ENCODE measurements at regions not wholly inside any gene's neighbourhood (a gene's known extent, or its start where the extent isn't known, plus 50 kb on each side); places are given as distances from the start of the nearest gene placed in this dataset.
"Not testable (repeated sequence)": the region's sequence is repeated elsewhere in the genome, so short reads cannot be mapped to it uniquely, and the experiment has no call there.

DNA sequence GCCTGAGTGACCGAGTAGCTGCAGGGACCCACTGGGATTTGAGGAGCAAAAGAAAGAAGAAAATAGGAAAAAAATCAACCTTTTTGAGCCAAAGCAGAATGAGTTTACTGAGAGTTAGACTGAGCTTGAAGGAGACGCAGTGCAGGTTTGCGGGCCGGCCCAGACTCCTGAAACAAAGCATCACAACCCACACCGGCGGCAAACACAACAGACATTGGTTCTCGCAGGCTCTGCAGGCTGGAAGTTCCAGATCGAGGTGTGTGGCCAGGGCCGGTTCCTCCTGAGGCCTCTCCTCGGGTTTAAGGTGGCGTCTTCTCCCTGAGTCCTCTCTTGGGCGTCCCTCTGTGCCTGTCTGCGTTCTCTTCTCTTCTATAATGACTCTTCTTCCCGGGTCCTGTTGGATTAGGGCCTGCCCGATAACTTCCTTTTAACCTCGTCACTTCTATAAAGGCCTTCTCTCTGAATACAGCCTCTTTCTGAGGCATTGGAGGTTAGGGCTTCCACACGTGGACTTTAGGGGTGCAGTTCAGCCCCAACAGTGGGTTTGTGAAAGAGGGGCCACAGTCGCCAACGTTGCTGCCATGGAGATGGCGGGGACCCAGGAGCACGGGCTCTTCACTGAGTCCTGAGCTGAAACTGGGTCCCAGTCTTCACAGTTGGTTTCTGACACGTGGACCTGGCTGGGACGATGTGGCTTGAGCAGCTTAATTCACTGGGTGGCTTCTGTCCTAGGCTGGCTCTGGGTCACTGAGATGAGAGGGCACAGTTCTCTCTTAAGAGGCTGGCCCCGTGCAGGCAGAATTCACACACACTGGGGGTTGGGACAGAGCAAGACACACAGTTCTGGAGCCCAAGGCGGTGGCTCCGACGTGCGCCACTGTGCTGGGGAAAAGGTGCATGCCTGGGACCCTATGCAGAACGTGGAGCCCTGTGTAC lies 1047.7 kb downstream of the BRD1 start:
- no peak for DNase-seq

- no peak for DNase-seq
These were observed 1048.4 kb downstream of the BRD1 start for GRCh38 chr22:48779211-48779643.

DNA sequence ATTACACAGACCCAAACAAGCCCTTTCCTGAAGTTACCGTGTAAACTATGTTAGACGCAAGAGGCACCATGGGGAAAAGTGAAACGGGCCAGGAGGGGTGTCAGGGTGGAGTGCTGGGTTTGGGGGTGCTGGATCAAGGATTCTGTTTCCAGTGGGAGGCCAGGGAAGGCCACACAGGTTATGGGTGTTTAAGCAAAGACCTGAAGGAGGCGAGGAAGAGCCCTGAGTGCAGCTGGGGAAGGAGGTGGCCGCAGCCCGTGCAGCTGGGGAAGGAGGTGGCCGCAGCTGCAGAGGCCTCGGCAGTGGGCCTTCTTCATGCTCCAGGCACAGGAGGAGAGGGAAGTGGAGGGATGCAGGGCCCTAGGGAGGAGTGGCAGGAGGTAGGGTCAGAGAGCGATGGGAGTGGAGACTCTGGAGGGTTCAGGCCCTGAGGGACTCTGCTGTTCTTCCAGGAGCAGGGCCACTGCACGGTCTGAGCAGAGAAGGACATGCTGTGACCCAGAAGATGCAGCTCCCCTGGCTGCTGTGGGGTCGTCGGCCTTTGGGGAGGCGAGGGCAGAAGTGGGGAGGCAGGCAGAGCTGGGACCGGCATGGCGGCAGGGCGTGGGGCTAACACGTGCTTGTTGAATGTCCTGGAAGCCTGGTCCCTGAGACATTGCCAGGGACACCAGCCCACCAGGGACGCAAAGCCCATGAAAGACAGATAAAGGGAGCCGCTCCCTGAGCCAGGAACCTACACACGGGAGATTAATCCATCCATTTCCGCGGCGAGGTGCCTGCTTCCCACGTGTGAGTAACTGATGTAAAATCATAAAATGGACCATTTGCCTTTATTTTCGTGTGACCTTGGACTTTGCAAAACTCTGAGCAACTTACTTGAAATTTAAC lies 1049.1 kb downstream of the BRD1 start:
- no peak for DNase-seq

- DNase-seq, result no peak
These were observed 1055.3 kb downstream of the BRD1 start for GRCh38 chr22:48772286-48772907.

DNA sequence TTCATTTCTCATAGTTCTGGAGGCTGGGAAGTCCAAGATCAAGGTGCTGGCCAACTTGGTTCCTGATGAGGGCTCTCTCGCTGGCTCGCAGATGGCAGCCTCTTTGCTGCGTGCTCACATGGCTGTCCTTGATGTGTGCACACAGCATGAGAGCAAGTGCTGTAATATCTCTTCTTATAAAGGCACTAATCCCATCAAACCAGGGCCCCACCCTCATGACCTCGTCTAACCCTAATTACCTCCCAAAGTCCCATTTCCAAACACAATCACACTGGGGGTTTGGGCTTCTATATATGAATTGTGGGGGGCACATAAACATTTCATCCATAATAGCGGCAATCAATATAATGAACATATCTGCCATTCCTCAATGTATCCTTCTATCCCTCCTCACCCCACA lies 1062.1 kb downstream of the BRD1 start:
- DNase-seq, result no peak

DNA sequence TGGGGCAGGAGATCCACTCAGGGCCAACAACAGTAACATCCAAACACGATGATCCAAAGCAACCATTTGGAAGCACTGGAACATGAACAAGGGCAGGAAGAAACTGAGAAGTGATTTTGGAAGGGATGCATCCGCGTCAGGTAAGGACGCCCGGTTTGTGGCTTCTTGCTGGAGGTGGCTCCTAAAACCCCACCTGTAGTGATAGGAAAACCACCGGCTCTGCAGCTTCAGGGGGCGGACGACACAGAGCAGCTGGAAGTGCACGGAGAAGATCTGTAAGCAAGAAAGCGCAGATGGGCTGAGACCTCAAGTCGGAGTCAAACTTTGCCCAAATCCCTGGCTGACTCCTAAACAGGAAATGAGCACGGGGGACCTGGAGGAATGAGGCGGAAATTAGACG lies 1066.1 kb downstream of the BRD1 start:
- DNase-seq, result no peak

- DNase-seq, result no peak
These were observed 1066.9 kb downstream of the BRD1 start for GRCh38 chr22:48760481-48761390.

DNA sequence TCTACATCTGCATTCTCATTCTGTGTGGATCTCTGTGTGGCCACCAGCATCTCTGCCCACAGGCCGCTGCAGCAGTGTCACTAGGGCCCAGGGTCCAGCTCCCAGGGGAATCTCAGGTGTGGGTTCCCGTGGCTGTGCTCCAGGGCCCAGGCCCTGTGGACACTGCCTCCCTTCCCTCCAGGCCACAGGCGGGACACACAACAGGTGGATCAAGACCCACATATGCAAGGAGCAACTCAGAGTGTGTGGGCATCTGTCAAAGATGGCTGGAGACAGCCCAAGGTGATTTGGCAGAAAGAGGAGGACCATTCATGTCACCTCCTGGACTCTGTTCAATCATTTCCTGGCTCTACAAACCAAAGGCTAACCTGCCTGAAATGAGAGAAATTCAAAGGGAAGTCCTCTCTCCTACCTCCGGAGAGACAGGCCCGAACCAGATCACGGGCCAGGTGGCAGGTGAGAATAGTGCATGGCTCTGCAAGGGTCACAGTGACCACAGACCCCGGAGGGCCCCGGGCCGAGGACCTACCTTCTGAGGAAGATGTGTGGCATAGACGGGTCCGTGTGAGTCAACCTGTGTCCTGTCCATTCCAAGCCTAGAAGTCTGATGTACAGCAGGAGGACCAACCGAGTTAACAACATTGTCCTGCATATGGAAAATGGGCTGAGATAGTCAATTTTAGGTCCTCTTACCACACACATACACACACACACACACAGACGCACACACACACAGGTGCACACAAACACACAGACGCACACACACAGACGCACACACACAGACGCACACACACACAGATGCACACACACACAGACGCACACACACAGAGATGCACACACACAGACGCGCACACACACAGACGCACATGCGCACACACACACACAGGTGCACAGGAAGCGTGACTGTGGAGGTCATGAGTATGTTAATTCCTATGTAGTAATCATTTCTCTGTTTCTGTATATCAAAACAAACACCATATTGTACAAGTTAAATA lies 1068.5 kb downstream of the BRD1 start:
- no peak for DNase-seq

DNA sequence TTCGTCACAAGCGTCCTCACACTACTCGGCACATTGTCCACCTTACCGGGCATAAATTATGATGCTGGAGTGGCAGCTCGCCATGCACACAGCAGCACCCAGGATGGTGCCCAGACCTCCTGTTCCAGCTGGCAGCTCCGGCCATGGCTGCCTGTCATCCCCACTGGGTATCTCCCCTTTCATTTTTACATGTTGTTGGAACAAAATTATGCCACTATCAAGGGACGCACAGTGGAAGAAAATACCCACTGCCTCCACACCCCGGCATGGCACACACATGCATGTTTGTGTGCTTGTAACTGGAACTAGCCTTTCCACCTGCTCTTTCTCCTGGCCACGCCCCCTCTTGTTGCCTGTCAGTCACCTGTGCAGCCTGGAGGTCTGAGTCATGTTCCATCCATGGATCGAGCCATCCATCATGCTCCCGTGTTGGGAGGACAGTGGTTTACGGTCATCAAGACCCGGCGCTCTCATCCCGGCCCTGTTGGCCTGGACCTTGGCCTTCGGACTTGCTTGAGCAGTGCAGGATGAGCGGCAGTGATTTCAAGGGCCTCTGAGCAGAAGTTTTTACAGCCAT lies 1069.6 kb downstream of the BRD1 start:
- DNase-seq, result peak; percentile 0

DNA sequence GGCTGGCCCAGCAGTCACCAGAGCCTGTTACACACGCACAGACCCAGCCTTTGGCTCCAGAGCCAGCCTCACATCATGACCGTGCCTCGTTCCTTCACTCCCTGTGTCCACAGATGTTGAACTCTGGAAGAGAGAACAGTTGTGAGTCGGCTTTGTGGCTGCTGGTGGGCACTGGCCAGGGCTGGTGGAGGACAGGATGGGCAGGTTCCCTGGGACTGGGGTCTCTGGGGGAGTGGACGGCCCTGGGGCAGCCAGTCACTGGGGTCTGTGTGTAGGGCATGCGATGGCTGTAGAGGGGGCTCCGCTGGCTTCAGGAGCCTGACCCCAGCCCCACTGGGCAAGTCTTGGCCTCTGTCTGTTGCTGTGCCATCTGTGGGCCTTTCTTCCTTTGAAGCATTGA lies 1070.1 kb downstream of the BRD1 start:
- DNase-seq, result no peak

GRCh38 chr22:48757135-48757534 lies 1070.5 kb downstream of the BRD1 start:
- not testable (repeated sequence) for DNase-seq

GRCh38 chr22:48756146-48757111 lies 1071.2 kb downstream of the BRD1 start:
- DNase-seq, result no peak

DNA sequence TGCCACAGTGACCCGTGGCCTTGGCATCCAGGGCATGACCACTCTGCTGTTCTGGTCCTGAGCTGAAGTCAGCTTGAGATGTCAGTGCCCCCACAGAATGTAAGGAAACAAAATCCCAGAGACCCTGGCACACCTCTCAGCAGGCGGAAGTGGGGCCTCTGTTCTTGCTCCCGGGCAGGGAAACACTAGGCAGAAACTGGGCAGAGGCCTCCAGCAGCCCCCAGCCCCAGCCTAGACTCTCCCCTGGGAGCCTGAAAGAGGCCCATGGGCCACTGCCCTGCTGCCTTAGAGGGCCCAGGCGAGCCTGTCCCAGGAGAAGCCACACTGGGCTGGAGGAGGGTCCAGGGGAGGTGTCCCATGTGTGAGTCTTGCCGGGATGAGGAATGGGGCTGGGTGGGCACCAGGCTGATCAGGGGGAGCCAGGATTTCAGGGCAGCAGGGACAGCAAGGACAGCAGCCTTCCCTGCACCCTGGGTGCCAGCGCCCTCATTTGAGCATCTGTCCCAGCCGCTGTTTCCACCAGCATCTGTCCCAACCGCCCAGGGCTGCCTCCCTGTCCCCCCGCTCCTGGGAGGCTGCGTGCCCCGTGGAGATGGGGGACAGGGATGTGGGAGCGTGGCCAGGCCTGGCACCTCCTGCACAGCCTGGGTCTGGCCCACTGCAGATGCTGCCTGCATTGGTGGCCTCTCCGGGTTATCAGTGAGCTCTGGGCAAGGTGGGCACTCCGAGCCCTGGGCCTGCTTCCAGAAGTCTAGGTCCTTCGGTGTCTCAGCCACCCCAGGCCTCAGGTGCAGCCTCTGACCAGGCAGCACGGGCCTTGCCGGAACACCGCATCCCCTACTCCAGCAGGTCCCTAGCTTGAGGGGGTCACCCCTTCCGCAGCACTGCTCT lies 1072.4 kb downstream of the BRD1 start:
- no peak for DNase-seq

DNA sequence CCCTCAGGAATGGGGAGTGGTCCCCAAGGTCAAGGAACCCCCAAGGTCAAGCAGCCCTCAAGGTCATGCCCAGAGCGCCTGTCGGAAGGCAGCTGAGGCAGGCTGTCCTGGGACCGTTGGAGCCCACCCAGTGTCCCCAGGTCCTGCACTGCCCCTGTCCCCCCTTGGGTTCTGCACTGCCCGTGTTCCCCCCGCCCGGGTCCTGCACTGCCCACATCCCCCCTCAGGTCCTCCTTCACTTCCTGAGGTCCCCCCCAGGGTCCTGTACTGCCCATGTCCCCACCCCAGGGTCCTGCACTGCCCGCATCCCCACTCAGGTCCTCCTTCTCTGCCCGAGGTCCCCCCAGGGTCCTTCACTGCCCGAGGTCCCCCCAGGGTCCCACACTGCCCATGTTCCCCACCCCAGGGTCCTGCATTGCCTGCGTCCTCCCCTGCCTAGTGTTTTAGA lies 1073.0 kb downstream of the BRD1 start:
- no peak for DNase-seq

DNA sequence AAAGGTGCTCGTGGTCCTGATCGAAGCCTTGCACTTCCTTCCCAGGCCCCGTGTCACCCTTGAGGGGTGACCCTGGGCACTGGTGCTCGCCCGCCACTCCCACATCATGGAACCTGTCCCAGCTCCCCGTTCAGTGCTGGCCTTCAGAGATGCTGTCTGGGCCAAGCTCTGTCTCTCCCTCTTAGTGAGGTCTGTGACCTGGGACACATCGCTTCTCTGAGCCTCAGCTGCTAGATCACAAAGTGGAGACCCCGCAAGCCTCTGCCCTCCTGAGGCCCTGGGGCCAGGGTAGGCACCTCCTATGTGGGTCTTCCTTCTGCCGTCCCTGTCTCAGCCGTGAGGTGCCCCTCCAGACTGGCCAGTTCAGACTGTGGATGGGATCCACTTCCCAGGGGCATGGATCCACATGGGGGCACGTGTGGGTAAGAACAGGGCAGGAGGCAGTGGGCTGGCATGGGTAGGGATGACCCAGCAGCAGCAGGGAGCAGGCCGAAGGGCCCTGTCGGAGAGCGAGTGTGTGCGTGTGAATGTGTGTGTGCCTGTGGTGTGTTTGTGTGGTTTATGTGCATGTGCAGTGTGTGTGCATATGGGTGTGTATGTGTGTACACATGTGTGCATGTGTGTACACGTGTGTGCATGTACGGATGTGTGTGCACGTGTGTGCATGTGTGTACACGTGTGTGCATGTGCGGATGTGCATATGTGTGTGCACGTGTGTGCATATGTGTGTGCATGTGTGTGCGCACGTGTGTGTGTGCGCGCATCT lies 1073.7 kb downstream of the BRD1 start:
- DNase-seq, result no peak

- DNase-seq, result no peak
These were observed 1074.3 kb downstream of the BRD1 start for GRCh38 chr22:48753381-48753730.
